IPS-NIHi11 (cell line): ENCODE measurements at regions not wholly inside any gene's neighbourhood (a gene's known extent, or its start where the extent isn't known, plus 50 kb on each side); places are given as distances from the start of the nearest gene placed in this dataset.
"Not testable (repeated sequence)": the region's sequence is repeated elsewhere in the genome, so short reads cannot be mapped to it uniquely, and the experiment has no call there.

Experiments
- DNase-seq: peaks from one replicate; pipeline ENCODE4 v3.0.0; 2012; ENCODE audit warnings: mixed read lengths, low spot score

DNA sequence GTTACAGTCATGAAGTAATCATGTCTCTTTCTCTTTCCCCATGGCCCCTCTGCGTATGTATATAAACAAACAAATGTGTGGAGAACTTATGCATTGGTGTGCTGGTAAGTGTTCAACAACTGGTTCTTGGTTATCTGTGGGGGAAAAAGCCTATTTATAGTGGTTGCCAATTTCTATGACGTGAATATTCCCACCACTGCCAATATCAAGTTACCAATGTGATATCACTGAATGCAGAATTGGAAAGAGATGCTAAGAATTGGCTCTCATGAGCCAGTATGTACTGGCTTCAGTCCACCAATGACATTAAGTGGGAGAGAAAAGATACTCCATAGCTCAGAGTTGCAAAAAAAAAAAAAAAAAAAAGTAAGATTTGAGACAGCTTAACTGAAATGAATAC lies 399.7 kb downstream of the REEP3 start:
- DNase-seq = no peak

DNA sequence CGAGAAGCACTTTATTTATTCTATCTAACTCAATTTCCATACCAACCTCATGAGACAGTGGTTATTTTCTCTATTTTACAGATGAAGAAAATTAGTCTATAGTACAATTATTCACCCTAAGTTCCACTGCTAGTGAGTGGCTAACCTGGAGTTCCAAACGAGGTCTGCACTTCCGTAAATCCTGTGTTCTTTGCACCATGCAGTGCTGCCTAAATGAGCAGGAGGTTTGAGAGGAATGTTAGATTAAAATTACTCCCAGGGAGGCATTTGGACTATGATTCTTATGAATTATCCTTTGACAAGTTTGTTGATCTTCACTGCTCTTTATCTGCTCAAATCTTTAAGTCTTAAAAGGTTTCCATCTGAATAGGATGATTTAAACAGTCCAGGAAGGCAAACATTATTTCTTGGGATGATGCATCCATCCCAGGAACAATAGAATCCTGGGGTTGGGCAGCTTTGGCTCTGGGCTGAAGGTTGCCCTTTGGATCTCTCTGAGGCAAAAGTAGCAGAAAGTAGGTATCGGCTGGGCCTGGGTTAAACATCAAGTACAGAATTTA lies 400.8 kb downstream of the REEP3 start:
- DNase-seq = no peak

GRCh38 chr10:63922468-63923284 lies 401.5 kb downstream of the REEP3 start:
- DNase-seq = no peak

DNA sequence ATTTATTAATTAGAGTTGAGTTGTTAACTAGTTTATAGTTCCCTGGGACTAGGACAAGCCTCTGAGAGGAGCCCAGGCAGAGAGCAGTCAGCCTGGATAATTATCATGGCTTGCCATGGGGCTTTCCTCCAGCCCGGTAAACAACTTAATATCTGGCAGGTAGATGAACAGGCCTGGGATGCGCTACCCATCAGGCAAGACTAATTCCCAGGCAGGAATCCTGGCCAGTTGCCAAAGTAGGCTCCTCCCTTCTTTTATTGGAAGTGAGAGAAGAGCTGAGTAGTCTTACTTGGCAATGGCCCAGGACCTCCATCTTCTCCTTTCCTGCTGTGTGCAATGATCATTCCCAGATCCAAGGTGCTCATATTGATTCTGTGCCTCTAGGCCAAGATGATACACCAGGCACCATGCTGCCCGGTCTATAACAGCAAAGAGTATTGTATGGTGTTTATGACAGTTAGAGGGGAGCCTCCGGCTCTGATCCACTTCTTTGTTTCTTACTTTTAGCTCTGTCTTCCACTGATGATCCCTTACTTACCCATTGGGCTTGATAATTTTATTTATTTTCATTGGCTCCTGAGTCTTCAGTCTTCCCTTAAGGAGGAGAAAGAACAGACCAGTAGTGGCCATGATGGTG lies 408.7 kb downstream of the REEP3 start:
- no peak for DNase-seq

DNA sequence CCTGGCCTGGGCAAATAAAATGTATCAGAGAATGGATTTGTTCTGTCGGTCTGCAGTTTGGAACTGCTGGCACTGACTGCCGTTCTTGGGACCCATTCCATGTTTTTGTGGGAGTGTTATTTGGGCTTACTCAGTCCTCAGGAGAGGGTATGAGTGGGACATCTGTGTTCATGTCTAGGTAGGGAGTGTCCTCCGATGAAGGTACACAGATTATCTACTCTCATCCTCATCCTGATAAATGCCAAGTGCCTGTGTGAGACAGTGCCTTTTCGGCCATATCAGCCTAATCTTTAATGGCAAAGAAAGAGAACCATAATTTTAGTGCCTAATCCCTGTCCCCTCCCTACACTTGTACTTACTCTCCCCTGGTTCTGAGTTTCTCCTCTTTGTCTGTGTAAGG lies 409.4 kb downstream of the REEP3 start:
- DNase-seq = no peak

GRCh38 chr10:63935705-63936104 lies 414.5 kb downstream of the REEP3 start:
- no peak for DNase-seq

- DNase-seq = no peak
Measured at GRCh38 chr10:63940277-63940922, 419.2 kb downstream of the REEP3 start.

- no peak for DNase-seq
Measured at GRCh38 chr10:63964406-63964805, 443.2 kb downstream of the REEP3 start.

DNA sequence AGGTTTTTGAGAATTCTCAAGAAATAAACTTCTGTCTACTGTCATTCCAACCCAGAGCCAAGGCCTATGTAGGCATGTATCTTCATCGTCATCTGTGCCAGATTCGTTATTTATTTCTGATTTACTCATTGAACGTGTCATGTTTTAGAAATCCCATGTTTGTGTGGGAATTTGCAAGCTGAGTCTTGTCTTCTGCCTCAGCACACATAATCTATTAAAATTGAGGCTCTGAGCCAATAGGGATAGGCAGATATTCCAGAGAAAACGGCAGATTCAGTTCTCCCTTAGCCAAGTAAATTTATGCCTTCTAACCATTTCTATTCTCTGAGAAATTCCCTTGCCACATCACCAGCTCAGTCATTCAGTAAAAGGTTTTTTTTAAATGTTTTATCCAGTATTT lies 444.6 kb downstream of the REEP3 start:
- no peak for DNase-seq

DNA sequence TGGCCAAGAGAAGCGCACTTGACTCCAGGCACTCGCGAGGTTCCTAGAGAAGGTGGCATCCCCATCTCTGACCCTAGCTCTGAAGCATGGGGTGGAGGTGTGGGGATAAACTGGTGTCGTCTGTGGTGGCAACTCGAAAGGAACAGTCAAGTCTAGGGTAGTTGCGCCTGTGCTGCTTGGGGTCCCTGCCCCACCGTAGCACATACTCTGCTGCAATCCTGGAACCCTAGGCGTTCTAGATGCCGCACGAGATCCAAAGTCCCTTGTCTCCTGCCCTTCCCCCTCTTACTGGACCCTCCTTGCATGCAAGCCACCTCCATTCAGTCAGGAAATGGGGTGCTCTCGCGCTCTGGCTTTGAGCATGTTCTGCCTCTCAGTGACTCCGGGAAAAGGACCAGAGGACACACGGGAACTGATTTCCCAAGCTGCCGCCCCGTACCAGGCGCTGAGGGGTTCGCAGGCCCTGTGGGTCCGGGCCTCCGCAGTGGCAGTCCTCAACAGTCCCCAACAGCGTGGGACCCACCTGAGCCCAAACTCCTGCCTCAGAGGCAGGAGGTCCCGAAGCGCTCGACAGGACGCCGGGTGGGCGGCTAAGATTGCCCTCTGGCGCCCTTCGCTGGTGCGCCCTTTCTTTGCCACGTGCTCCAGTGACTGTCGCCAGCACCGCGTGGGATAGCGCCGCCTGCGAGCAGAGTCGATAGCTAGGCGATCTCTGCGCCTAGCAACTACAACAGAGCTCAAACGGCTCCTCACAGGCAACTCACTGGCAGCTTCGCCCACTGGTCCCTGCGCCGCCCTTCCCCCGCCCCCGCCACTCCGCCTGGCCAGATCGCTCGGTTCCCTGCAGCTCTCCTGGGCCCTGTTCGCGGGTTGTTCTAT lies 452.0 kb downstream of the REEP3 start:
- no peak for DNase-seq

DNA sequence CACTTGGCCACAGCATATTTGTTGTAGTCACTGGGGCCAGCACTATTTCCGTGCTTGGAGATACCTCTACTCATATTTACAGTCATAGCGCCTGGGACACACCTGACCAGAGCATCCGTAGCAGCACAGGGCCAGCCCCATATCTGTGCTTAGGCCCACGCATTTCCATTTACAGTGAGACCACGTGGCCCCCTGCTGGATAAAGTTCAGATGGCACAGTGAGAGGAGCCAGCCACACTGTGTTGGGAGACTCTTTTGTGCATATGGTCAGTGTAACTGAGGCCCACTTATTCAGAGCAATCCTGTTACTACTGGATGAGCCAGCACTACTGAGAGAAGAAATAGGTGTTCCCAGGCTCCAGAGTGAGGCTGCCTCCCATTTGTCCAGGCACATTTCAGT lies 455.3 kb downstream of the REEP3 start:
- peak; percentile 68 for DNase-seq

- peak; percentile 76 for DNase-seq
Measured at GRCh38 chr10:63977329-63977923, 456.2 kb downstream of the REEP3 start.

- DNase-seq = not testable (repeated sequence)
Measured at GRCh38 chr10:63980870-63981269, 459.7 kb downstream of the REEP3 start.

DNA sequence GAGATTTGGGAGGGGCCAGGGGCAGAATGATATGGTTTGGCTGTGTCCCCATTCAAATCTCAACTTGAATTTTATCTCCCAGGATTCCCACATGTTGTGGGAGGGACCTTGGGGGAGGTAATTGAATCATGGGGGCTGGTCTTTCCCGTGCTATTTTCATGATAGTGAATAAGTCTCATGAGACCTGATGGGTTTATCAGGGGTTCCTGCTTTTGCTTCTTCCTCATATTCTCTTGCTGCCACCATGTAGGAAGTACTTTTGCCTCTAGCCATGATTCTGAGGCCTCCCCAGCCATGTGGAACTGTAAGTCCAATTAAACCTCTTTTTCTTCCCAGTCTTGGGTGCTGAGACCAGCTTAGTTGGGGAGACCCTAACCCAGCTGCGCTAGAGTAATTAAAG lies 462.9 kb downstream of the REEP3 start:
- DNase-seq = not testable (repeated sequence)

DNA sequence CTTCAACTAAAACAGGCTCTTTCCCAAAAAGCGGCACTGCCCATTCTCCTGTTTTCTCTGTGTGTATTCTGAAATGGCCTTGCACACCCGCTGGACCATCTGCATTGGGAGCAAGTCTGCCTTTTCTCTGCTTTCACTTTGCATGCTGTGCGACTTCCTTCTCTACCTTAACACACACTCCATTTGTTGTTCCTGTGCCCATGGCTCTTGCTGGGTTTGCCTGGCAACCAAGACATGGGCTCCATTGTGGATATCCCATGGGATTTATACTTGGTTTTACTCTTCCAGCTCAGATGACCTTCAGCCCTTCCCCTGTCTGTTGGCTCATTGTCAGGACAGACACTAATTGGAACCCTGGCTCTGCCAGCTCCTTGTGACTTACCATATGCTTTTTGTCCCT lies 465.3 kb downstream of the REEP3 start:
- DNase-seq = no peak

DNA sequence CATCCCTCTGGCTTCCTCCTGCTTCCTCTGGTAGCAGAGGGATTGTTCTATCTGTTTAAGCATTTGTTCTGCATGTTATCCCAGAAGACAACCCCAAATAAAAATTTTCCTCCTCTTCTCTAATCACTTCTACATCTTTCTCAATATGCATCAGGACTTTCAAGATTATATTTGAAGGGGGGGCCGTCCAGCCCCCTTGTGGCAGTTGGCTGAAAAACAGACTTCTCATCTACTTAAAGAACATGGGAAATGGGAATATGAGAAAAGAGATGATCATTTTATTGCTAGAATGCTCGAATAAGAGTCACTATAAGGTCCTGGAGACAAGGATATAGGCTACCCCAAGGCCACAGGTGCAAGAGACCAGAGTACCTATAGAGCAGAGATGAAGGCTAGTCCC lies 466.0 kb downstream of the REEP3 start:
- DNase-seq = no peak

DNA sequence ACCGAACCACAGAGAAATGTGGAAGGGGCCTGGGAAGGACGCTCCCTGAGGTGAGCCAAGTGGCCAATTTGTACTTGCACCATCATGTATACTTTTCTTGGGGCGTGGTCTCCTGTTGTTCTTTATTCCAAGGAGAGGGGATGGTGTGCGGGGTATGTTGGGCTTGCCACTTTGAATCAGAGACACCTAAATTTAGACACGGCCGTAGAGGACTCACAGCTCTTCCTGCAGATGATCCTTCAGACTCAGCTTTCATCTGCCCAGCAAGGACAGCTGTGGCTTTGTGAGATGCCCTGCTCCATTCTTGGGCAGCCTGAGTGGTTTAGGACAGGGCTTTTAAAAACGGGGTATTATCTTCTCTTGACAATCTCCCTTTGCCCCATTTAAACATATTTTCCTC lies 473.2 kb downstream of the REEP3 start:
- DNase-seq = no peak

- DNase-seq = no peak
Measured at GRCh38 chr10:64007157-64007556, 486.0 kb downstream of the REEP3 start.

DNA sequence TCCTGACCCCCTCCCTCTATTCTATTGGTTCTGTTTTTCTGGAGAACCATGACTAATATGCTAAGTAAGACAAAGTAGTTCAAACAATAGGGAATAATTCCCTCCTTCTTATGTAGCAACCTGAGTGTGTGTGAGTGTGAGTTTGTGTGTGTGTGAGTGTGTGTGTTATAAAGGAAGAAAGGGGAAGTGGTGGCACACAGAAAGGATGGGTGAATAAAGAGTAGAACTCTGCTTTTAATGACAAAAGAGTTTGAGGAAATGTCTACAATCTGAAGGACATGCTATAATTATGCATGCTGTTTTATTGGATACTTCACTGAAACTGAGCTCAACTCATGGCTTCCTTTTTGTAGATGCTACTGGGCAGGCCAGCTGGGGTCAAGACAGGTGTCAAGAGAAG lies 489.5 kb downstream of the REEP3 start:
- DNase-seq = no peak

- no peak for DNase-seq
Measured at GRCh38 chr10:64011912-64012714, 490.9 kb downstream of the REEP3 start.

GRCh38 chr10:64014281-64014680 lies 493.1 kb downstream of the REEP3 start:
- no peak for DNase-seq
